SU-DHL-6 (cell line): ENCODE measurements at regions not wholly inside any gene's neighbourhood (a gene's known extent, or its start where the extent isn't known, plus 50 kb on each side); places are given as distances from the start of the nearest gene placed in this dataset.

Experiments
- EZH2phosphoT487 ChIP-seq: fragments of 200-600 bp; sonication (generic), shearing (Covaris generic); conservative IDR thresholded peaks from 2 replicates; pipeline ENCODE4 v1.6.1; 2018; ENCODE audit warnings: mild to moderate bottlenecking, antibody characterized with exemption, low read length, moderate library complexity, mixed read lengths
- TF ChIP-seq, protein P1 (sequence below): fragments of 200-600 bp; sonication (generic); IDR thresholded peaks from one replicate; pipeline ENCODE4 v1.5.1; 2017; ENCODE audit warnings: antibody characterized with exemption, mild to moderate bottlenecking, low read length, moderate library complexity; ENCODE audit not compliant: insufficient read depth, poor library complexity, severe bottlenecking

DNA sequence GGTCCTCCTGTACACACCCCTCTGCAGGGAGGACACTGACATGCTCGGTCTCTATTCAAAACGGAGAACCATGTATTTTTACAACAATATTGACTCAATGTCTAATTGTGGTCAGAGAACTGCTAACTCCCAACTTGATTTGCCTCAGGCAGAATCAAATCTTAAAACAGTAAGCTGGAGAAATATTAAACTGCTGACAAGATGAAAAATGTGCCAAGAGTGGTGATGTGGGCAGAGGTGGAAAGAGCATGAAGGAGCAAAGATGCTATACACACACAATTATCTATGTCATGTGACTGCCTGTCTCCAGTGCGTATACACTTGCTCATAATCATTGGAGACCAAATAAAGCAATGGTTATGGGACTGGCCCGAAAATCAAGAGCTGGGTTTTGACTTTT lies 556.1 kb upstream of the ZNF608 start:
- TF ChIP-seq, protein P1, sequence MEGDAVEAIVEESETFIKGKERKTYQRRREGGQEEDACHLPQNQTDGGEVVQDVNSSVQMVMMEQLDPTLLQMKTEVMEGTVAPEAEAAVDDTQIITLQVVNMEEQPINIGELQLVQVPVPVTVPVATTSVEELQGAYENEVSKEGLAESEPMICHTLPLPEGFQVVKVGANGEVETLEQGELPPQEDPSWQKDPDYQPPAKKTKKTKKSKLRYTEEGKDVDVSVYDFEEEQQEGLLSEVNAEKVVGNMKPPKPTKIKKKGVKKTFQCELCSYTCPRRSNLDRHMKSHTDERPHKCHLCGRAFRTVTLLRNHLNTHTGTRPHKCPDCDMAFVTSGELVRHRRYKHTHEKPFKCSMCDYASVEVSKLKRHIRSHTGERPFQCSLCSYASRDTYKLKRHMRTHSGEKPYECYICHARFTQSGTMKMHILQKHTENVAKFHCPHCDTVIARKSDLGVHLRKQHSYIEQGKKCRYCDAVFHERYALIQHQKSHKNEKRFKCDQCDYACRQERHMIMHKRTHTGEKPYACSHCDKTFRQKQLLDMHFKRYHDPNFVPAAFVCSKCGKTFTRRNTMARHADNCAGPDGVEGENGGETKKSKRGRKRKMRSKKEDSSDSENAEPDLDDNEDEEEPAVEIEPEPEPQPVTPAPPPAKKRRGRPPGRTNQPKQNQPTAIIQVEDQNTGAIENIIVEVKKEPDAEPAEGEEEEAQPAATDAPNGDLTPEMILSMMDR = no peak
- TF ChIP-seq EZH2phosphoT487 = no peak
